IgD-negative memory B cell (primary cell): ENCODE measurements at regions not wholly inside any gene's neighbourhood (a gene's known extent, or its start where the extent isn't known, plus 50 kb on each side); places are given as distances from the start of the nearest gene placed in this dataset.

Source experiments
- H3K27ac Mint-ChIP-seq, 3 donors: one replicate each; pipeline ENCODE4 v1.8.0; 2020 to 2022; ENCODE audit warnings: mild to moderate bottlenecking in 3 of 3, mixed read lengths in 3 of 3, moderate library complexity in 1 of 3
- H3K27me3 Mint-ChIP-seq: one replicate; pipeline ENCODE4 v1.8.0; 2021; ENCODE audit warnings: mixed read lengths
- H3K36me3 Mint-ChIP-seq: one replicate; pipeline ENCODE4 v1.8.0; 2020; ENCODE audit warnings: mild to moderate bottlenecking, mixed read lengths
- H3K4me1 Mint-ChIP-seq, 3 donors: one replicate each; pipeline ENCODE4 v1.8.0; 2020 to 2022; ENCODE audit warnings: mixed read lengths in 3 of 3, mild to moderate bottlenecking in 1 of 3
- H3K4me3 Mint-ChIP-seq, 4 donors: one replicate each; pipeline ENCODE4 v1.8.0; 2020 to 2022; ENCODE audit warnings: mild to moderate bottlenecking in 4 of 4, mixed read lengths in 4 of 4, moderate library complexity in 3 of 4
- H3K9me3 Mint-ChIP-seq, 3 donors: one replicate each; pipeline ENCODE4 v1.8.0; 2020 to 2021; ENCODE audit warnings: mixed read lengths in 3 of 3, mild to moderate bottlenecking in 1 of 3

DNA sequence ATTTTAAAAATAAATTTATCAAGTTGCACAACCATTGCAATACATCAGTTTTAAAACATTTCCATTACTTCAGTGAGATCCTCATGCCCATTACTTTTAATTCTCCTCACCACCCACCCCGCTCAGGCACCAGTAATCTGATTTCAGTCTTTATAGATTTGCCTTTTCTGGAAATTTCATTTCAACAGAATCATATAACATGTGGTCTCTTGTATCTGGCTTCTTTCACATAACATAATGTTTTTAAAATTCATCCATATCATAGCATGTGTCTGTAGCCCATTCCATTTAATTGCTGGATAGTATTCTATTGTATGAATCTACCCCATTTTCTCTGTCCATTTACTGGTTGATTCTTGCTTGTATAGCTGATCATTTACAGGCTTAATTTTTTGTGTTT is 110.3 kb upstream of the TMEM108 start:
- H3K9me3 Mint-ChIP-seq, result no peaks in the 10 kb centered on the region
- no peak overlapping the region for H3K4me3 Mint-ChIP-seq
- no peak overlapping the region for H3K27ac Mint-ChIP-seq
- no peaks in the 10 kb centered on the region for H3K4me1 Mint-ChIP-seq
- H3K27me3 Mint-ChIP-seq, result peaks cover 2% of the 10 kb centered on the region
- no peaks in the 10 kb centered on the region for H3K36me3 Mint-ChIP-seq

DNA sequence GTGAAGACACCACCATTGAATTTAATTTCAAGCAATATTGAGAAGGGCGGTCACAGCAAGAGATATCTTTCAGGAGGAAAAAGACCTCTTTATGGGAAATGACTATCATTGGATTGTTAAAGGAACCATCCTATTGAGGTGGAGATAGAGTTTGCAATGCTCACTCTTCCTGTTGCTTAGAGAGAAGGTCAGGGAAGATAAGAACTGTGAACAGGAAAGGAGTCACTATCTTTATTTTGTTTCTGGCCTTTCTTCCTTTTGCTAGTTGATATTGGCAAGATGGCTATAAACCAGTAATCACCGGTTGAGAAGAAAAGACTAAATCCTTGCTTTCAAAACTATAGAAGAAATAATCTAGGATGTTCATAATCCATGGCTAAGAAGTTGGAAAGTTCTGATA is 112.1 kb upstream of the TMEM108 start:
- H3K27me3 Mint-ChIP-seq, result peaks cover 2% of the 10 kb centered on the region
- no peaks in the 10 kb centered on the region for H3K9me3 Mint-ChIP-seq
- H3K4me3 Mint-ChIP-seq, result no peak overlapping the region
- H3K27ac Mint-ChIP-seq, result no peak overlapping the region
- H3K36me3 Mint-ChIP-seq, result no peaks in the 10 kb centered on the region
- no peaks in the 10 kb centered on the region for H3K4me1 Mint-ChIP-seq

DNA sequence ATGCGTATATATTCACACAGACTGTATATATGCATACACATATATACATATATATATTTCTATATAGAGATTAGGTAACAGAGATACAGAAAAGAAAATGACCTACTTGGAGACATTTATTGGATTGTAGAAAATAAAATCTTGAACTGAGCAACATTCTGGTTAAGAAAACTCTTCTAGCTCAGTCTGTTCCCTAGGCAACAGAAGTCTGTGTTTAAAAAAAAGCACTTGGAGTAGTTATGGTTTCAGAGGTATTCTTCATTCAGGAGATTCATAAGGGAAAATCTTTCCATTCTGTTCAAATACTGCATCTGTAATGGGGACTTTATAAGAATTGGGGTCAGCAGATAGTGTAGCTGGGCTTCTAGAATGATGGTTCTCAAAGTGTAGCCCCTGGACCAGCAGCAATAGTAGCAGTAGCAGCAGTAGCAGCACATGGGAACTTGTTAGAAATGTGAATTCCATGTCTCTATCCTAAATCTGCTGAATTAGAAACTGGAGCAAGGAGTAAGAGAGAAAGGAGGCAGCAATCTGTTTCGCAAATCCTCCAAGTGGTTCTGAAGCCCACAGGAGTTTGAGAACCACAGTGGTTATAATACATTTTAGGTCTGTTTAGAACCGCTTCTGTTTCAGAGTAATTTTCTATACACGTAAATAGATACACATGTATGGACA is 112.8 kb upstream of the TMEM108 start:
- no peaks in the 10 kb centered on the region for H3K36me3 Mint-ChIP-seq
- no peak overlapping the region for H3K27ac Mint-ChIP-seq
- no peaks in the 10 kb centered on the region for H3K9me3 Mint-ChIP-seq
- H3K4me3 Mint-ChIP-seq, result no peak overlapping the region
- H3K27me3 Mint-ChIP-seq, result peaks cover 2% of the 10 kb centered on the region
- H3K4me1 Mint-ChIP-seq, result no peaks in the 10 kb centered on the region

DNA sequence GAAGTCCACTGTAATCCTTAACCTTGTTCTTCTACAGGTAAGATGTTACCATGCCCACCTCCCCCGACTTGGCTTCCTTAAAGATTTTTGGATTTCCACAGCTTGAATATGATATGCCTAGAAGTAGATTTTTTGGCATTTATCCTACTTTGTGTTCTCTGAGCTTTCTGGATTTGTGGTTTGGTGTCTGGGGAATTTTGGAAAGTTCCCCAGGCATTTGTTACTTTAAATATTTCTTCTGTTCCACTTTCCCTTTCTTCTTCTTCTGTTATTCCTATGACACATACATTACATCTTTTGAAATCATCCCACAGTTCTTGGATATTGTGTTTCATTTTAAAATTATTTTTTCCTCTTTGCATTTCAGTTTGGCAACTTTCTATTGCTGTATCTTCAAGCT is 122.1 kb upstream of the TMEM108 start:
- H3K4me1 Mint-ChIP-seq, result no peaks in the 10 kb centered on the region
- peaks cover 0 to 8% (median 2%) of the 10 kb centered on the region in 3 donors for H3K9me3 Mint-ChIP-seq
- H3K36me3 Mint-ChIP-seq, result no peaks in the 10 kb centered on the region
- no peak overlapping the region for H3K27ac Mint-ChIP-seq
- H3K27me3 Mint-ChIP-seq, result no peaks in the 10 kb centered on the region
- H3K4me3 Mint-ChIP-seq, result no peak overlapping the region

DNA sequence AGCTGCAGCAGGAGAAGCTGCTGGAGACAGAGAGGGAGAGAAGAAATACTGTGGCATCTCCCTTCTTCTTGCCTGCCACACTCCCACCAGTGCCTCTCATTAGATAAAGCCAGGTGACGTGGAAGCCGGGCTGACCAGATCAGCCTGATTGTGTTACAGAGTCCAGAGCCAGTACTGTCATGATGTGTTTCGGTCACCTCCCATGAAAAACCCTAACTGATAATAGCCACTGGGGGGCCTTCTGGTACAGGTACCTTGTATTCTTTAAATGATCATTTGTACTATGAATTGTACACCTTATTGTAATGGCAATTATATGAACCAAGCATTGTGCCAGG is 125.8 kb upstream of the TMEM108 start:
- Mint-ChIP-seq H3K27ac (no peak overlapping the region), H3K36me3 (no peaks in the 10 kb centered on the region), H3K9me3 (peaks cover 0 to 8% (median 2%) of the 10 kb centered on the region in 3 donors), H3K4me3 (no peak overlapping the region), H3K27me3 (no peaks in the 10 kb centered on the region), H3K4me1 (no peaks in the 10 kb centered on the region)

DNA sequence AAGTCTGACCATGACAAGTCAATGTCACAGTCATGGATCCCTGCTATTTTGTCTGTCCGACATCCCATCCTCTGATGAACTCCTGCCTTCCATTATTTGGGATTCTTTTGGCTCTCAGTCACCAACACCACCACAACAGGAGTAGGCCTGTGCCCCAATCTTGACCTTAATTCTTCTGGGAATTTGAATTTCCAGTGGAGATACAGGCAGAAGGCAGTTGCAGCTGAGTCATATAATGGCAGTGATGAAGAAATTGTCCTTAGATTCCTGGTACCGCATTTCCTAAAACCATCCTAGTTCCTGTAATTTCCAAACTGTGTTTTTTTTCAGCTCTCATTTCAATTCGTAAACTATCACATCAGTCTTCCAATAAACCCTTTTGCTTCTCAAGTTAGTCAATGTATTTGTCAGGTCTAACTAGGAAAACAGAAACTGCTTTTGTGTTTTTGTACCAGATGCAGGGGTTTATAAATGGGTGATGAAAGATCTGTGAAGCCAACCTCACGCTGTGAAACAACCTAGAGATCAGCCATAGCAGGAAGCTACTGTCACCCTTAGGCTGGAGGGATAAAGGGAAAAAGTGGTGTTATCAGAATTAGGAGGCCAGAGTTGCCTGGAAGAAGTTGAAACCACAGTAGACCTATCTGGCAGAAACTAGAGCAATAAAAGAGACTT is 126.3 kb upstream of the TMEM108 start:
- H3K4me3 Mint-ChIP-seq, result no peak overlapping the region
- no peaks in the 10 kb centered on the region for H3K36me3 Mint-ChIP-seq
- no peaks in the 10 kb centered on the region for H3K4me1 Mint-ChIP-seq
- peaks cover 0 to 8% (median 2%) of the 10 kb centered on the region in 3 donors for H3K9me3 Mint-ChIP-seq
- H3K27me3 Mint-ChIP-seq, result no peaks in the 10 kb centered on the region
- no peak overlapping the region for H3K27ac Mint-ChIP-seq

DNA sequence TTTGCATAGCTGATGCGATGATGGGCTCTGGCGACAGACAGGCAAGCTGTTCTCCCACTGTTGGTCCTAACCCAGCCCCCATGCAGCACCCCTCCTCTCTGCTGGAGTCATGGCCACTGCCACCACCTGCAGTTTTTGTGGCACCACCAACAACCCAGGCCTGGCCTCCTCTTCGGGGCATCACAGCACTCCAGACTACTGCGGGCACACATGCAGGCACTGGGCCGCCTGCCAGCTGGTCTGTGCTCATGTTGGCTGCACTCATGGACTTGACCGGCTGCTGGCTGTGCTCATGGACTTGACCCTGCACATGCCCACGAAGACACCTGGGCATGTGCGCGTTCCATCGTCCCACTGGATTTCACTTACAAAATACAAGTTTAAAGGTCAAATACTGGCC is 130.9 kb upstream of the TMEM108 start:
- H3K9me3 Mint-ChIP-seq, result no peaks in the 10 kb centered on the region
- no peaks in the 10 kb centered on the region for H3K36me3 Mint-ChIP-seq
- H3K27me3 Mint-ChIP-seq, result no peaks in the 10 kb centered on the region
- H3K4me1 Mint-ChIP-seq, result no peaks in the 10 kb centered on the region
- H3K4me3 Mint-ChIP-seq, result no peak overlapping the region
- no peak overlapping the region for H3K27ac Mint-ChIP-seq

DNA sequence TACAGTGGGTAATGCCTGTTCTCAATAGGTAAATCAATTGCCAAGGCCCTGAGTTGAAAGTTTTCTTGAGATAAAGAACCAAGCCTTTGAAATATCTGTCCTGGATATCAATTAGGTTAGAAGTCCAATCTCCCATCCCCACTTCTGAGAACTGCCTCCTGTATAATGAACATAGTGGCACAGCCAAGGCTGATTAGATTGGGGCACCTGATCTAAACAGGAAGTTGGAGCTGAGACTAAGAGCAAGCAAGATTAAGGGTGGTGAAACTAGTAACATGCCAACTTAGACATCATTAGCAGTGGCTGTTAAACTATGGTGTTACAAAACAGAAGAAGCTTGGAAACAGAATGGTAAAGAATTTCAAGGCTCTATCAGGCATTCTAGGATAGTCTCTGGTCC is 137.7 kb upstream of the TMEM108 start:
- H3K27me3 Mint-ChIP-seq, result no peaks in the 10 kb centered on the region
- H3K36me3 Mint-ChIP-seq, result no peaks in the 10 kb centered on the region
- H3K4me3 Mint-ChIP-seq, result no peak overlapping the region
- no peaks in the 10 kb centered on the region for H3K9me3 Mint-ChIP-seq
- no peak overlapping the region for H3K27ac Mint-ChIP-seq
- H3K4me1 Mint-ChIP-seq, result no peaks in the 10 kb centered on the region

DNA sequence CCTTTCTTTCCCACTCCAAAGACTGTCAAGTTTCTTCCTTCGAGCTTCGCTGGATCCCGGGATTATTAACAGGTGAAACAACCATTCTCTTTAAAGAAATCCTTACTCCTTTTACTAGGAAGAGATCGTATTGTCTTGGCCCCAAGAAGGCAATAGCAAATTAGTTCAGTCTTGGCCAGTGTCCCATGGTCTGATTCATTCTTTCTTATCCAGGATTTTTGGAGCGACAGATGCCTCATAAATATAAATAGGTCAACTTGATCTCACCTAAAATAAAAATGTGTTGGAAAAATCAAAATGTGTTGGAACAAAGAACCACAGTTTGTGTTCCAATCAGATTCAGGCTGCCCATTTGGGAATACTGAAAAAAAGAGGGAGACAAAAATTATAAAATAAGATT is 140.1 kb upstream of the TMEM108 start:
- Mint-ChIP-seq H3K4me3 (no peak overlapping the region), H3K36me3 (no peaks in the 10 kb centered on the region), H3K4me1 (no peaks in the 10 kb centered on the region), H3K9me3 (no peaks in the 10 kb centered on the region), H3K27me3 (no peaks in the 10 kb centered on the region), H3K27ac (no peak overlapping the region)

DNA sequence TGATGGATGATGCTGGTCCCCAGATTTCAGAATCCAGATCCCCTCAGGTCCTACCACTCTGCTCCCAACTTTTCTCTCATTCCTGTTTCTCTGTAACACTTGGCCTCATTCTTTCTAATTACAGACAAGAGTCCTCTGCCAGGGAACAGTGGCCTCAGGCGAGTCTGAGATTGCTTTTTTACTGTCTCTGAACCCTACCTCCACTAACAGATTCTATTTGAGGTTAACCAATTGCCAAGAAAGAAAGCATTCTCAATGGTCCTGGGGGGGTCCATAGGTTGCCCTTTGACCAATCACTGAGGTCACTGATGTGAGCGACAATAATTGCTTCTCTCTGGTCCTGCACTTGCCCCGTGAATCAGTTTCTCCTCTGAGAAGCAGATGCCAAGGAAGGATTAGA is 145.2 kb upstream of the TMEM108 start:
- Mint-ChIP-seq H3K4me1 (no peaks in the 10 kb centered on the region), H3K27ac (no peak overlapping the region), H3K27me3 (no peaks in the 10 kb centered on the region), H3K36me3 (no peaks in the 10 kb centered on the region), H3K9me3 (no peaks in the 10 kb centered on the region), H3K4me3 (no peak overlapping the region)

DNA sequence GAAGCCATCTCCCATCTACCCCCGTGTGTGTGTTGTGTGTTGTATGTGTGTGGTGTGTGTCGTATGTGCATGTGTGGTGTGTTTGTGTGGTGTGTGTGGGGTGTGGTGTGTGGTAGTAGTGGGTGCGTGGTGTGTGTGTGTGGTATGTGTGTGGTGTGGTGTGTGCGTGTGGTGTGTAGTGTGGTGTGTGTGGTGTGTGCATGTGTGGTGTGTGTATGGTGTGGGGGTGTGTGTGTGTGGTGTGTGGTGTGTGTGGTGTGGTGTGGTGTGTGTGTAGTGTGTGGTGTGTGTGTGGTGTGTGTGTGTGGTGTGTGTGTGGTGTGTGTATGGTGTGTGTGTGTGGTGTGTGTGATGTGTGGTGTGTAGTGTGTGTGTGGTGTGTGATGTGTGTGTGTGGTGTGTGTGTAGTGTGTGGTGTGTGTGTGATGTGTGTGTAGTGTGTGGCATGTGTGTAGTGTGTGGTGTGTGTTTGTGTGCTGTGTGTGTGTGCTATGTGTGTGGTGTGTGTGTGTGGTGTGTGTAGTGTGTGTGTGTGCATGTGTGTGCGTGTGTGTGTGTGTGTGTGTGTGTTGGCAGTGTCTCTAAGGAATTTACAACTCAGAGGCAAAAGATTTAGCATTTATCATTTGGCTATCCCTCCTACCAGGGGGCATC is 156.3 kb upstream of the TMEM108 start:
- Mint-ChIP-seq H3K27me3 (peaks cover 4% of the 10 kb centered on the region), H3K27ac (no peak overlapping the region), H3K9me3 (no peaks in the 10 kb centered on the region), H3K36me3 (no peaks in the 10 kb centered on the region), H3K4me3 (no peak overlapping the region), H3K4me1 (no peaks in the 10 kb centered on the region)

DNA sequence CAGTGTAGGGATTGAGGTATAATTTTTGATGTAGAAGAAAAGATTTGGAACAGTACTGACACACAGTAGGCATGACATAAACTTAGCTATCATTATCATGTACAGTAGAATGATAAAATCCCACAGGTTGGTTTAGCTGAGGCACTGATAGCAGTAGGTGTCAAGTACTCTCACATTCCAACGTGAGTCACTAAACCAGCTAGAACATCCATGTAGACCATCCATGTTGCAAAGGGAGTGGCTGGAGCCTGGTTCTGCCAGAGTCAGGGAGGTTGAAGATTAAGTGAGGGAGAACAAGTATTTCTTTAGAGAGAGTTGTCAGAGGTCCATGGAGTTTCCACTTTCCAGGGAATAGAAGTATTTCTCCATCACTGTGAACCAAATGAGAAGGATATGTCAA is 157.2 kb upstream of the TMEM108 start:
- H3K36me3 Mint-ChIP-seq, result no peaks in the 10 kb centered on the region
- peaks cover 0 to 2% (median 0%) of the 10 kb centered on the region in 3 donors for H3K9me3 Mint-ChIP-seq
- H3K4me3 Mint-ChIP-seq, result no peak overlapping the region
- H3K27me3 Mint-ChIP-seq, result peaks cover 4% of the 10 kb centered on the region
- no peaks in the 10 kb centered on the region for H3K4me1 Mint-ChIP-seq
- no peak overlapping the region for H3K27ac Mint-ChIP-seq

DNA sequence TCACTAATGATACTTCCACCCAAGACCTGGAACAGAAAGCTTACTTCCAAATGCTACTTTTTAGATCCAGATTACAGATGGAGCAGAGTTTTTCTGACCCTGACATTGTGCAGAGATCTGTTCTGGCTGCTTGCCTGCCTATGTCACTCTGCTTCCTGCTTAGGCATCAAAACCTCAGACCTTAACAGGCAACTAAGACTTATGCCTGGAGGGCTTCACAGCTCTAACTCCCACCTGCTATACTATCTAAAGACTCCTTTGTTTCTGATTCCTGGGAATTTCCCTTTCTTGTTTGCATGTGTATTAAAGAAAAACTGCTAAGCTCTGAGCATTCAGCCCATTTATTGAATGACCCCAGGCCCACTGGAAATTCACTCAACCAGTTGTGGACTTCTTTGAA is 157.4 kb upstream of the NPHP3 start:
- no peak overlapping the region for H3K4me3 Mint-ChIP-seq
- no peaks in the 10 kb centered on the region for H3K4me1 Mint-ChIP-seq
- H3K9me3 Mint-ChIP-seq, result peaks cover 0 to 2% (median 0%) of the 10 kb centered on the region in 3 donors
- no peak overlapping the region for H3K27ac Mint-ChIP-seq
- H3K36me3 Mint-ChIP-seq, result no peaks in the 10 kb centered on the region
- H3K27me3 Mint-ChIP-seq, result peaks cover 4% of the 10 kb centered on the region

DNA sequence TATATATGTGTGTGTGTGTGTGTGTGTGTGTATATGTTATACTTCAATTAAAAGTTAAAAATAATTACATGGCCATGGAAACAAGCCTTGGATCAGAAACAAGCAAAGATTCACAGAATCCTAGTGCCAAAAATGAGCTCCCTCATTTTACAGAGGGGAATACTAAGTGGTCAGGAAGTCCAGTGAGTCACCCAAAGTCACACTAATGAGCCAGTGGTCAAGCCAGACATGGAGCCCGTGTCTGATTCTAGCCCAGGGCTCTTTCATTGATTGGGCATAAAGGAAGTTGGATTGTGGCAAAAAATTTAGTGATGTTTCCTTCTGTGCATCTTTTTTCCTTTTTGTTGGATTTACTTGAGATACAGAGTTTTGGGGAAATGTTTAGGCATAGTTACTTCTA is 152.5 kb upstream of the NPHP3 start:
- Mint-ChIP-seq H3K27me3 (peaks cover 7% of the 10 kb centered on the region), H3K36me3 (no peaks in the 10 kb centered on the region), H3K4me1 (no peaks in the 10 kb centered on the region), H3K27ac (no peak overlapping the region), H3K9me3 (peaks cover 0 to 2% (median under 1%) of the 10 kb centered on the region in 3 donors), H3K4me3 (no peak overlapping the region)

DNA sequence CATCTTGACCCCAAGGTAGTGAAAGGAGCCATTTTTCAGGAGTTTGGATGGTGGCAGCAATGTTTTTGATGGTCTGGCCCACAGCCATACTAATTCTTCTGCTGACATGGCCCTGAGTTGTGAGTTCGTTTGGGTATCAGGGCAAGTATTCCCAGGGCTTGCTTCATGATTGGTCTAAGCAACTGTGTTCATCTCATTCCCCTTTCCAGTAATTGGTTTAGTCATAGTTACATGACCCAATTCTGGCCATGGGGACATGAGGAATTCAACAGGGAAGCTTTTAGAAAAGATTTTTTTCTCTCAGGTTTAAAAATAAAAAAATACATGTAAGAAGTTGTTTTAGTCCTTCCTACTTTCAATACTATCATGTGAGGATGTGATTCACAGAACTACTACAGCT is 150.5 kb upstream of the NPHP3 start:
- peaks cover 0 to 2% (median 2%) of the 10 kb centered on the region in 3 donors for H3K9me3 Mint-ChIP-seq
- no peaks in the 10 kb centered on the region for H3K4me1 Mint-ChIP-seq
- H3K27me3 Mint-ChIP-seq, result peaks cover 7% of the 10 kb centered on the region
- no peak overlapping the region for H3K27ac Mint-ChIP-seq
- no peak overlapping the region for H3K4me3 Mint-ChIP-seq
- no peaks in the 10 kb centered on the region for H3K36me3 Mint-ChIP-seq

DNA sequence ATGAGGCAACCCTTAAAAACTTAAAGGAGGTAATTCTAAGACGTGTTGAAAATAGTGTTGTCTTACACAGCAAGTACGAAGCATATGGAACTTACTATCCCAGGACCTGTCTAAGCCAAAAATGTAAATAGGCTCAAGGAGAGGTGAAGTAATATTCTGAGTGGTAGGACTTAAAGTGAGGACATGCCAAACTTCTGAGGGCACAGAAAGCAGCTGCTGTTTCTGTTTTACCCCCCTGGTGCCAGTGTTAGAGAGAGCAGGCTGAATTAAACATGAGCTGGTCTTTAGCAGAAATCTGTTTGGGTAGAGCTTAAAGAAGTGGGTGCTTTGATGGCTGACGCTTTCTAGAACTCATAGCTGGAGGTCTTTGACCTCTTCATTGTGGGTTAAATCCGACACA is 149.7 kb upstream of the NPHP3 start:
- H3K27me3 Mint-ChIP-seq, result peaks cover 4% of the 10 kb centered on the region
- H3K9me3 Mint-ChIP-seq, result peaks cover 0 to 2% (median 2%) of the 10 kb centered on the region in 3 donors
- H3K4me1 Mint-ChIP-seq, result no peaks in the 10 kb centered on the region
- no peak overlapping the region for H3K4me3 Mint-ChIP-seq
- H3K36me3 Mint-ChIP-seq, result no peaks in the 10 kb centered on the region
- H3K27ac Mint-ChIP-seq, result no peak overlapping the region
